ENCODE measurements at regions not wholly inside any gene's neighbourhood (a gene's known extent, or its start where the extent isn't known, plus 50 kb on each side); places are given as distances from the start of the nearest gene placed in this dataset.

DNA sequence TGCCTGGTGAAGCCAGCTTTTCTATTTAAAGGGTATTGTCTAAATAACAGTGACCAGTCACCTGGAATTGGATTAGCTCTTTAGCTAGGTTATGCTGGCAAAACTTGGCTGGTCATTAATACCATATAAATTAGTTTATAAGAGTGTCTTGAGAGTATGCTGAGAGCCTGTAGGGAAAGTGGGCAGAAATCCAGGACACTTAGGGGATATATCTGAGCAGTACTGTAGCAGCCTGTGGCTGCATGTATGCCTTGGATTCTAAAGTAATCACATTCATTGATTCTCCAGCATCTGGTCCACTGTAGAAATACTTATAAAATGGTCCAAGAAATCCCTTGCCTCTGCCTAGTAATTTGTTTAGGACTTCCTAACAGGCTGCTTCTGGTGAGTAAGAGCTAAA is 288.9 kb upstream of the DMAC1 start:
- no peak for DNase-seq
- no peak overlapping the region for H3K4me3 Mint-ChIP-seq

GRCh38 chr9:8085986-8086385 is 286.4 kb upstream of the DMAC1 start:
- Histone ChIP-seq H3K9me3 (ENCODE audit: control insufficient read depth, insufficient read depth, low read length) (no peaks in the 10 kb centered on the region), H3K27ac (ENCODE audit: low read length) (no peak overlapping the region), H3K27me3 (ENCODE audit: control insufficient read depth, insufficient read depth, low read length) (no peaks in the 10 kb centered on the region), H3K4me3 (ENCODE audit: low read length) (no peak overlapping the region), H3K36me3 (ENCODE audit: control insufficient read depth, insufficient read depth, low read length) (no peaks in the 10 kb centered on the region), H3K4me1 (ENCODE audit: control insufficient read depth, insufficient read depth, low read length) (no peaks in the 10 kb centered on the region)
- no peak for TF ChIP-seq CTCF (IDR thresholded peaks at IDR 0.05)
- intact Hi-C loops (cut with micrococcal nuclease), result no loop called here
- 91% methylated on average over 1 of the region's 1 CpG for WGBS (ENCODE audit: insufficient coverage)
- Mint-ChIP-seq H3K27me3 (ENCODE audit: low read depth in 2 of 2) (peaks cover 9 to 16% of the 10 kb centered on the region in 2 donors), H3K4me3 (no peak overlapping the region), H3K36me3 (no peaks in the 10 kb centered on the region), H3K27ac (no peak overlapping the region), H3K4me1 (no peaks in the 10 kb centered on the region), H3K9me3 (peaks cover 0 to 2% of the 10 kb centered on the region in 2 donors)
- DNase-seq (no peak), ATAC-seq (no peak)

More for the DNA sequence above, 288.9 kb upstream of the DMAC1 start:
- H3K4me3 ChIP-seq (ENCODE audit: low read length), result no peak overlapping the region
- H3K9me3 Mint-ChIP-seq, result no peaks in the 10 kb centered on the region
- no peak overlapping the region for H3K27ac Mint-ChIP-seq
- H3K27ac ChIP-seq (ENCODE audit: low read length), result no peak overlapping the region
- intact Hi-C loops (cut with micrococcal nuclease), result no loop called here
- H3K4me1 Mint-ChIP-seq, result no peaks in the 10 kb centered on the region
- no peak for ATAC-seq
- H3K27me3 Mint-ChIP-seq (ENCODE audit: low read depth in 2 of 2), result peaks cover 0 to 3% of the 10 kb centered on the region in 2 donors
- H3K36me3 ChIP-seq (ENCODE audit: control insufficient read depth, insufficient read depth, low read length), result no peaks in the 10 kb centered on the region
- H3K4me1 ChIP-seq (ENCODE audit: control insufficient read depth, insufficient read depth, low read length), result no peaks in the 10 kb centered on the region
- no peaks in the 10 kb centered on the region for H3K36me3 Mint-ChIP-seq
- H3K27me3 ChIP-seq (ENCODE audit: control insufficient read depth, insufficient read depth, low read length), result no peaks in the 10 kb centered on the region
- no peak for TF ChIP-seq CTCF (IDR thresholded peaks at IDR 0.05)
- H3K9me3 ChIP-seq (ENCODE audit: control insufficient read depth, insufficient read depth, low read length), result no peaks in the 10 kb centered on the region

GRCh38 chr9:8078641-8079140 is 279.1 kb upstream of the DMAC1 start:
- no peak for DNase-seq
- no peak overlapping the region for H3K27ac Mint-ChIP-seq
- TF ChIP-seq CTCF (IDR thresholded peaks at IDR 0.05), result no peak
- Histone ChIP-seq H3K4me1 (ENCODE audit: control insufficient read depth, insufficient read depth, low read length) (no peaks in the 10 kb centered on the region), H3K4me3 (ENCODE audit: low read length) (no peak overlapping the region), H3K9me3 (ENCODE audit: control insufficient read depth, insufficient read depth, low read length) (no peaks in the 10 kb centered on the region), H3K27ac (ENCODE audit: low read length) (no peak overlapping the region), H3K27me3 (ENCODE audit: control insufficient read depth, insufficient read depth, low read length) (no peaks in the 10 kb centered on the region), H3K36me3 (ENCODE audit: control insufficient read depth, insufficient read depth, low read length) (no peaks in the 10 kb centered on the region)
- H3K27me3 Mint-ChIP-seq (ENCODE audit: low read depth in 2 of 2), result peaks cover 8 to 18% of the 10 kb centered on the region in 2 donors
- H3K9me3 Mint-ChIP-seq, result peaks cover 0 to 2% of the 10 kb centered on the region in 2 donors
- no peaks in the 10 kb centered on the region for H3K36me3 Mint-ChIP-seq
- WGBS (ENCODE audit: insufficient coverage), result 85% methylated on average over 7 of the region's 7 CpGs
- H3K4me3 Mint-ChIP-seq, result no peak overlapping the region
- no peaks in the 10 kb centered on the region for H3K4me1 Mint-ChIP-seq
- intact Hi-C loops (cut with micrococcal nuclease), result no loop called here
- ATAC-seq, result no peak

DNA sequence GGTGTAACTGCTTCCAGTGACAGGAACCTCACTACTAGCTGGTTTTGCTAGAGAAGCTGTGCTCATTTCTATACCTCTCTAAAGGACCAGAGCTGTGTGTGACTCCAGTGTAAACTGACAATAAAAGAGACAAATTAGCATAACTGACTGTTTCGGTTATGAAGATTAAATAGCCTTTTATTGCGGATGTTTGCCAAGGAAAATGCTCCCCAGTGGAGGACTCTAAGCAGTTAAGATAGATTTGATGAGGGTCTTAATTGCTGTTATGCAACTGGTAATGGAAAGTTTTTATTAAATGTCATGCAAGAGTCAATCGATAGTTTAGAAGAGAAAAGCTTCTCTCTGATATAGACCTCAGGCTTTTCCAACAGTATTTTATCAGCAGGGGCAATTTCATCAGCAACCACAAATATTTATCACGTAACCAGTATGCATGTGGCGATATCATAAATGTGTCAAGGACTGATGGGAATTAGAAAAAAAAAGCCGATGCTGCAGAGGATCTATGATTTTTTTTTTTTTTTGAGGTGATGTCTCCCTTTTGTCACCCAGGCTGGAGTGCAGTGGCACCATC is 275.2 kb upstream of the DMAC1 start:
- H3K27ac Mint-ChIP-seq, result no peak overlapping the region
- H3K4me1 ChIP-seq (ENCODE audit: control insufficient read depth, insufficient read depth, low read length), result no peaks in the 10 kb centered on the region
- no peak for ATAC-seq
- DNase-seq, result no peak
- WGBS (ENCODE audit: insufficient coverage), result 94% methylated on average over 6 of the region's 6 CpGs
- H3K9me3 ChIP-seq (ENCODE audit: control insufficient read depth, insufficient read depth, low read length), result no peaks in the 10 kb centered on the region
- H3K27ac ChIP-seq (ENCODE audit: low read length), result no peak overlapping the region
- H3K27me3 ChIP-seq (ENCODE audit: control insufficient read depth, insufficient read depth, low read length), result no peaks in the 10 kb centered on the region
- no peaks in the 10 kb centered on the region for H3K9me3 Mint-ChIP-seq
- no peak overlapping the region for H3K4me3 ChIP-seq (ENCODE audit: low read length)
- no peak overlapping the region for H3K4me3 Mint-ChIP-seq
- no peaks in the 10 kb centered on the region for H3K36me3 ChIP-seq (ENCODE audit: control insufficient read depth, insufficient read depth, low read length)
- intact Hi-C loops (cut with micrococcal nuclease), result no loop called here
- TF ChIP-seq CTCF (IDR thresholded peaks at IDR 0.05), result no peak
- H3K36me3 Mint-ChIP-seq, result no peaks in the 10 kb centered on the region
- no peaks in the 10 kb centered on the region for H3K27me3 Mint-ChIP-seq (ENCODE audit: low read depth in 2 of 2)
- H3K4me1 Mint-ChIP-seq, result peaks cover 0 to 4% of the 10 kb centered on the region in 2 donors
